Memory B cell (primary cell): ENCODE measurements at regions not wholly inside any gene's neighbourhood (a gene's known extent, or its start where the extent isn't known, plus 50 kb on each side); places are given as distances from the start of the nearest gene placed in this dataset.

ENCODE experiments used
- ATAC-seq: fragments of 150-1000 bp; cut with Tn5 transposase; 2 replicates; pipeline ENCODE4 v1.10.0; 2021; ENCODE audit warnings: low read depth, mild to moderate bottlenecking, moderate library complexity
- DNase-seq, 2 donors: peaks; one replicate each; pipeline ENCODE4 v3.0.0; 2022; ENCODE audit warnings: low spot score in 2 of 2
- H3K27ac Mint-ChIP-seq: one replicate; pipeline ENCODE4 v1.8.0; 2022; ENCODE audit warnings: mild to moderate bottlenecking, moderate library complexity, mixed read lengths
- H3K27me3 Mint-ChIP-seq: one replicate; pipeline ENCODE4 v1.8.0; 2022; ENCODE audit warnings: mixed read lengths
- H3K36me3 Mint-ChIP-seq: one replicate; pipeline ENCODE4 v1.8.0; 2022; ENCODE audit warnings: mild to moderate bottlenecking, mixed read lengths
- H3K4me1 Mint-ChIP-seq: one replicate; pipeline ENCODE4 v1.8.0; 2022; ENCODE audit warnings: mixed read lengths
- H3K4me3 Mint-ChIP-seq: one replicate; pipeline ENCODE4 v1.8.0; 2022; ENCODE audit warnings: mild to moderate bottlenecking, moderate library complexity, mixed read lengths
- H3K9me3 Mint-ChIP-seq: one replicate; pipeline ENCODE4 v1.8.0; 2022; ENCODE audit warnings: mixed read lengths

GRCh38 chr3:117510396-117510795 is 800.8 kb downstream of the TUSC7 start:
- no peaks in the 10 kb centered on the region for H3K27me3 Mint-ChIP-seq
- peaks cover 2% of the 10 kb centered on the region for H3K9me3 Mint-ChIP-seq

GRCh38 chr3:117512975-117513374 is 803.4 kb downstream of the TUSC7 start:
- peaks cover 2% of the 10 kb centered on the region for H3K9me3 Mint-ChIP-seq
- no peak overlapping the region for H3K27ac Mint-ChIP-seq
- no peaks in the 10 kb centered on the region for H3K27me3 Mint-ChIP-seq
- H3K36me3 Mint-ChIP-seq: no peaks in the 10 kb centered on the region
- H3K4me3 Mint-ChIP-seq: no peak overlapping the region
- no peaks in the 10 kb centered on the region for H3K4me1 Mint-ChIP-seq
- DNase-seq: no peak
- ATAC-seq: no peak

More at GRCh38 chr3:117510396-117510795, 800.8 kb downstream of the TUSC7 start:
- Mint-ChIP-seq H3K27ac (no peak overlapping the region), H3K4me3 (no peak overlapping the region), H3K4me1 (no peaks in the 10 kb centered on the region), H3K36me3 (no peaks in the 10 kb centered on the region)
- DNase-seq (no peak), ATAC-seq (no peak)

GRCh38 chr3:117515309-117515708 is 805.7 kb downstream of the TUSC7 start:
- Mint-ChIP-seq H3K9me3 (no peaks in the 10 kb centered on the region), H3K27me3 (no peaks in the 10 kb centered on the region), H3K4me1 (no peaks in the 10 kb centered on the region), H3K36me3 (no peaks in the 10 kb centered on the region), H3K4me3 (no peak overlapping the region), H3K27ac (no peak overlapping the region)
- ATAC-seq (no peak), DNase-seq (no peak)

GRCh38 chr3:117518364-117518763 is 808.8 kb downstream of the TUSC7 start:
- Mint-ChIP-seq H3K27me3 (peaks cover 1% of the 10 kb centered on the region), H3K36me3 (no peaks in the 10 kb centered on the region), H3K4me1 (no peaks in the 10 kb centered on the region), H3K27ac (no peak overlapping the region), H3K4me3 (no peak overlapping the region), H3K9me3 (no peaks in the 10 kb centered on the region)
- ATAC-seq (no peak), DNase-seq (no peak)

- H3K27ac Mint-ChIP-seq: no peak overlapping the region
- no peaks in the 10 kb centered on the region for H3K36me3 Mint-ChIP-seq
- H3K4me1 Mint-ChIP-seq: no peaks in the 10 kb centered on the region
- no peak for DNase-seq
- ATAC-seq: no peak
- H3K9me3 Mint-ChIP-seq: no peaks in the 10 kb centered on the region
- H3K27me3 Mint-ChIP-seq: peaks cover 1% of the 10 kb centered on the region
- H3K4me3 Mint-ChIP-seq: no peak overlapping the region
These were observed 810.2 kb downstream of the TUSC7 start for GRCh38 chr3:117519776-117520175.

- Mint-ChIP-seq H3K27me3 (peaks cover 1% of the 10 kb centered on the region), H3K4me1 (no peaks in the 10 kb centered on the region), H3K36me3 (no peaks in the 10 kb centered on the region), H3K9me3 (no peaks in the 10 kb centered on the region), H3K4me3 (no peak overlapping the region), H3K27ac (no peak overlapping the region)
- DNase-seq: no peak
- no peak for ATAC-seq
These were observed 811.0 kb downstream of the TUSC7 start for GRCh38 chr3:117520582-117520981.

- peaks cover 1% of the 10 kb centered on the region for H3K27me3 Mint-ChIP-seq
These were observed 813.8 kb downstream of the TUSC7 start for GRCh38 chr3:117523418-117523817.

GRCh38 chr3:117524890-117525289 is 815.3 kb downstream of the TUSC7 start:
- no peaks in the 10 kb centered on the region for H3K9me3 Mint-ChIP-seq
- DNase-seq (no peak), ATAC-seq (no peak)
- no peak overlapping the region for H3K27ac Mint-ChIP-seq
- peaks cover 1% of the 10 kb centered on the region for H3K27me3 Mint-ChIP-seq
- H3K4me1 Mint-ChIP-seq: no peaks in the 10 kb centered on the region
- no peak overlapping the region for H3K4me3 Mint-ChIP-seq
- H3K36me3 Mint-ChIP-seq: no peaks in the 10 kb centered on the region

More at GRCh38 chr3:117523418-117523817, 813.8 kb downstream of the TUSC7 start:
- no peaks in the 10 kb centered on the region for H3K9me3 Mint-ChIP-seq
- H3K27ac Mint-ChIP-seq: no peak overlapping the region
- no peak overlapping the region for H3K4me3 Mint-ChIP-seq
- H3K36me3 Mint-ChIP-seq: no peaks in the 10 kb centered on the region
- ATAC-seq: no peak
- DNase-seq: no peak
- H3K4me1 Mint-ChIP-seq: no peaks in the 10 kb centered on the region

- no peaks in the 10 kb centered on the region for H3K9me3 Mint-ChIP-seq
- peak; percentile 7 to 10 for DNase-seq
- H3K4me1 Mint-ChIP-seq: no peaks in the 10 kb centered on the region
- H3K4me3 Mint-ChIP-seq: no peak overlapping the region
- peaks cover 1% of the 10 kb centered on the region for H3K27me3 Mint-ChIP-seq
- no peak for ATAC-seq
- H3K27ac Mint-ChIP-seq: no peak overlapping the region
- no peaks in the 10 kb centered on the region for H3K36me3 Mint-ChIP-seq
These were observed 817.0 kb downstream of the TUSC7 start for GRCh38 chr3:117526470-117527079.

- peaks cover 1% of the 10 kb centered on the region for H3K27me3 Mint-ChIP-seq
- no peaks in the 10 kb centered on the region for H3K4me1 Mint-ChIP-seq
- H3K9me3 Mint-ChIP-seq: no peaks in the 10 kb centered on the region
- no peaks in the 10 kb centered on the region for H3K36me3 Mint-ChIP-seq
- no peak for DNase-seq
- no peak overlapping the region for H3K4me3 Mint-ChIP-seq
- no peak overlapping the region for H3K27ac Mint-ChIP-seq
- no peak for ATAC-seq
These were observed 817.8 kb downstream of the TUSC7 start for GRCh38 chr3:117527346-117527745.

GRCh38 chr3:117528688-117529087 is 819.1 kb downstream of the TUSC7 start:
- Mint-ChIP-seq H3K4me3 (no peak overlapping the region), H3K4me1 (no peaks in the 10 kb centered on the region), H3K27ac (no peak overlapping the region), H3K9me3 (no peaks in the 10 kb centered on the region), H3K27me3 (peaks cover 1% of the 10 kb centered on the region), H3K36me3 (no peaks in the 10 kb centered on the region)
- no peak for ATAC-seq
- no peak for DNase-seq

GRCh38 chr3:117531078-117531767 is 821.6 kb downstream of the TUSC7 start:
- H3K36me3 Mint-ChIP-seq: no peaks in the 10 kb centered on the region

GRCh38 chr3:117532268-117532667 is 822.7 kb downstream of the TUSC7 start:
- no peaks in the 10 kb centered on the region for H3K36me3 Mint-ChIP-seq

More at GRCh38 chr3:117531078-117531767, 821.6 kb downstream of the TUSC7 start:
- ATAC-seq (no peak), DNase-seq (no peak)
- Mint-ChIP-seq H3K4me1 (no peaks in the 10 kb centered on the region), H3K27me3 (peaks cover 1% of the 10 kb centered on the region), H3K9me3 (no peaks in the 10 kb centered on the region), H3K27ac (no peak overlapping the region), H3K4me3 (no peak overlapping the region)

GRCh38 chr3:117534138-117534537 is 824.6 kb downstream of the TUSC7 start:
- H3K9me3 Mint-ChIP-seq: peaks cover 2% of the 10 kb centered on the region
- H3K36me3 Mint-ChIP-seq: no peaks in the 10 kb centered on the region
- no peaks in the 10 kb centered on the region for H3K4me1 Mint-ChIP-seq
- H3K27ac Mint-ChIP-seq: no peak overlapping the region
- no peak overlapping the region for H3K4me3 Mint-ChIP-seq
- DNase-seq (no peak), ATAC-seq (no peak)
- peaks cover 1% of the 10 kb centered on the region for H3K27me3 Mint-ChIP-seq

More at GRCh38 chr3:117532268-117532667, 822.7 kb downstream of the TUSC7 start:
- ATAC-seq (no peak), DNase-seq (no peak)
- Mint-ChIP-seq H3K4me3 (no peak overlapping the region), H3K27ac (no peak overlapping the region), H3K9me3 (peaks cover 2% of the 10 kb centered on the region), H3K4me1 (no peaks in the 10 kb centered on the region), H3K27me3 (peaks cover 1% of the 10 kb centered on the region)

GRCh38 chr3:117536006-117536405 is 826.4 kb downstream of the TUSC7 start:
- H3K27ac Mint-ChIP-seq: no peak overlapping the region
- peaks cover 2% of the 10 kb centered on the region for H3K9me3 Mint-ChIP-seq
- H3K36me3 Mint-ChIP-seq: no peaks in the 10 kb centered on the region
- H3K4me1 Mint-ChIP-seq: no peaks in the 10 kb centered on the region
- no peak overlapping the region for H3K4me3 Mint-ChIP-seq
- peaks cover 1% of the 10 kb centered on the region for H3K27me3 Mint-ChIP-seq
- DNase-seq (no peak), ATAC-seq (no peak)
